IMR-90 (cell line): ENCODE measurements at regions not wholly inside any gene's neighbourhood (a gene's known extent, or its start where the extent isn't known, plus 50 kb on each side); places are given as distances from the start of the nearest gene placed in this dataset.

Experiments
- ATAC-seq: fragments of 200-7000 bp; cut with Tn5 transposase; 2 replicates; pipeline ENCODE4 v1.9.1; 2020; ENCODE audit warnings: low read depth, mild to moderate bottlenecking, moderate library complexity
- BruUV-seq: library from RNA; stranded (reverse); fragments of 400-500 nt; replicated peaks from 2 replicates; lab custom pipeline; 2021; lab: Mats Ljungman, UMichigan
- CTCF ChIA-PET: fragments of 300-600 bp; formaldehyde crosslinking; extraction: SDS; loops from one replicate; lab custom pipeline; 2021; ENCODE audit warnings: antibody characterized with exemption; lab: Yijun Ruan, JAX
- POLR2A ChIA-PET: fragments of 300-600 bp; sonication (Branson Sonifier 250); formaldehyde crosslinking; loops from one replicate; lab custom pipeline; 2022; ENCODE audit warnings: antibody characterized with exemption; ENCODE audit not compliant: unreplicated experiment; lab: Charles Lee
- DNase-seq: peaks from one replicate; pipeline ENCODE4 v3.0.0; 2013
- H2AFZ ChIP-seq: replicated peaks from 2 replicates; pipeline ENCODE3; 2013; ENCODE audit warnings: low read length, mild to moderate bottlenecking; ENCODE audit not compliant: poor library complexity
- H2AK5ac ChIP-seq: 2 replicates; pipeline ENCODE4 v1.6.1; 2013; ENCODE audit warnings: low read depth, low read length, inconsistent platforms
- H2AK9ac ChIP-seq: replicated peaks from 2 replicates; pipeline ENCODE3; 2013; ENCODE audit warnings: mild to moderate bottlenecking, low read depth, low read length, moderate library complexity; ENCODE audit not compliant: poor library complexity
- H2BK120ac ChIP-seq: 2 replicates; pipeline ENCODE4 v1.6.1; 2013; ENCODE audit warnings: low read depth, low read length, inconsistent platforms
- H2BK15ac ChIP-seq: 3 replicates; pipeline ENCODE4 v1.6.1; 2013; ENCODE audit warnings: low read depth, low read length, inconsistent platforms
- H2BK20ac ChIP-seq: 2 replicates; pipeline ENCODE4 v1.6.1; 2013; ENCODE audit warnings: low read depth, mild to moderate bottlenecking, inconsistent platforms, low read length, moderate library complexity
- H2BK5ac ChIP-seq: 2 replicates; pipeline ENCODE4 v1.6.1; 2013; ENCODE audit warnings: mild to moderate bottlenecking, low read depth, low read length, inconsistent platforms; ENCODE audit not compliant: poor library complexity, severe bottlenecking
- H3K14ac ChIP-seq: replicated peaks from 2 replicates; pipeline ENCODE4 v1.6.1; 2013; ENCODE audit warnings: low read depth, low read length, inconsistent platforms
- H3K18ac ChIP-seq: 2 replicates; pipeline ENCODE4 v1.6.1; 2013; ENCODE audit warnings: low read depth, low read length, control low read depth
- H3K23ac ChIP-seq: 2 replicates; pipeline ENCODE4 v1.6.1; 2013; ENCODE audit warnings: low read depth, low read length, inconsistent platforms
- H3K27ac ChIP-seq: 2 replicates; pipeline ENCODE4 v1.5.1; 2013; ENCODE audit warnings: mild to moderate bottlenecking, control low read depth, low read length; ENCODE audit not compliant: insufficient read depth
- H3K27me3 ChIP-seq: 2 replicates; pipeline ENCODE4 v1.6.1; 2013; ENCODE audit warnings: low read length; ENCODE audit not compliant: control insufficient read depth, insufficient read depth
- H3K36me3 ChIP-seq: 2 replicates; pipeline ENCODE4 v1.6.1; 2013; ENCODE audit warnings: low read length, mixed read lengths; ENCODE audit not compliant: control insufficient read depth, insufficient read depth
- H3K4ac ChIP-seq: 2 replicates; pipeline ENCODE4 v1.6.1; 2013; ENCODE audit warnings: low read depth, low read length, inconsistent platforms
- H3K4me1 ChIP-seq: 2 replicates; pipeline ENCODE4 v1.6.1; 2013; ENCODE audit warnings: low read length, mixed read lengths; ENCODE audit not compliant: control insufficient read depth, insufficient read depth
- H3K4me2 ChIP-seq: 2 replicates; pipeline ENCODE4 v1.6.1; 2013; ENCODE audit warnings: low read depth, mild to moderate bottlenecking, control low read depth, low read length, moderate library complexity
- H3K4me3 ChIP-seq: 2 replicates; pipeline ENCODE4 v1.5.1; 2013; ENCODE audit warnings: low read depth, mild to moderate bottlenecking, control low read depth, low read length, moderate library complexity; ENCODE audit not compliant: insufficient read depth
- H3K56ac ChIP-seq: 2 replicates; pipeline ENCODE4 v1.6.1; 2013; ENCODE audit warnings: low read length, inconsistent platforms; ENCODE audit not compliant: insufficient read depth; ENCODE audit errors: extremely low read depth
- H3K79me1 ChIP-seq, 2 experiments: 2 replicates each; pipeline ENCODE4 v1.6.1; 2013; ENCODE audit warnings: low read length in 2 of 2, inconsistent platforms in 1 of 2, low read depth in 1 of 2
- H3K9ac ChIP-seq: 2 replicates; pipeline ENCODE4 v1.6.1; 2013; ENCODE audit warnings: low read depth, low read length, control low read depth
- H3K9me1 ChIP-seq: 2 replicates; pipeline ENCODE4 v1.6.1; 2013; ENCODE audit warnings: low read length, inconsistent platforms; ENCODE audit not compliant: insufficient read depth
- H3K9me3 ChIP-seq: 2 replicates; pipeline ENCODE4 v1.6.1; 2013; ENCODE audit warnings: low read length; ENCODE audit not compliant: control insufficient read depth, insufficient read depth
- H4K20me1 ChIP-seq: 2 replicates; pipeline ENCODE4 v1.6.1; 2013; ENCODE audit warnings: low read length, inconsistent platforms; ENCODE audit not compliant: insufficient read depth
- H4K5ac ChIP-seq: 2 replicates; pipeline ENCODE4 v1.6.1; 2013; ENCODE audit warnings: mild to moderate bottlenecking, low read depth, low read length, control low read depth
- H4K8ac ChIP-seq, 2 experiments: 2 replicates each; pipeline ENCODE4 v1.6.1; 2013; ENCODE audit warnings: low read depth in 2 of 2, low read length in 2 of 2, control low read depth in 1 of 2, inconsistent platforms in 1 of 2
- H4K91ac ChIP-seq: 2 replicates; pipeline ENCODE4 v1.6.1; 2013; ENCODE audit warnings: low read depth, low read length, inconsistent platforms; ENCODE audit not compliant: insufficient read depth
- CEBPB ChIP-seq: IDR thresholded peaks from 2 replicates; pipeline ENCODE4 v1.6.1; 2012; ENCODE audit warnings: low read depth, low read length, improper control_type of control experiment
- NFE2L2 ChIP-seq: fragments of 150-350 bp; IDR thresholded peaks from 2 replicates; pipeline ENCODE4 v1.6.1; 2016; ENCODE audit warnings: low read depth, mild to moderate bottlenecking, low read length
- WGBS, 2 experiments: methylation state at CpG; one replicate each; pipeline versions ENCODE4 v1.1.5 to v1.1.7; 2013; ENCODE audit warnings: missing lambda C conversion rate in 2 of 2; ENCODE audit not compliant: insufficient read length in 1 of 2; ENCODE audit errors: extremely low coverage in 2 of 2; 5-methylcytosine and 5-hydroxymethylcytosine counted together
- dilution Hi-C: fragments of 300-500 bp; cut with HindIII; formaldehyde crosslinking; loops from one replicate; pipeline ENCODE4 v1.14.3; 2018; ENCODE audit warnings: low sequenced_read_pairs; ENCODE audit not compliant: unreplicated experiment
- in situ Hi-C: fragments of 300-500 bp; cut with MboI; formaldehyde crosslinking; loops from 3 replicates; pipeline ENCODE4 v1.14.3; 2019; ENCODE audit warnings: low sequenced_read_pairs, inconsistent platforms, mixed read lengths
- intact Hi-C: fragments of 100-400 bp; cut with micrococcal nuclease; formaldehyde crosslinking; loops from 2 replicates; pipeline ENCODE4 v1.10.0; 2022

DNA sequence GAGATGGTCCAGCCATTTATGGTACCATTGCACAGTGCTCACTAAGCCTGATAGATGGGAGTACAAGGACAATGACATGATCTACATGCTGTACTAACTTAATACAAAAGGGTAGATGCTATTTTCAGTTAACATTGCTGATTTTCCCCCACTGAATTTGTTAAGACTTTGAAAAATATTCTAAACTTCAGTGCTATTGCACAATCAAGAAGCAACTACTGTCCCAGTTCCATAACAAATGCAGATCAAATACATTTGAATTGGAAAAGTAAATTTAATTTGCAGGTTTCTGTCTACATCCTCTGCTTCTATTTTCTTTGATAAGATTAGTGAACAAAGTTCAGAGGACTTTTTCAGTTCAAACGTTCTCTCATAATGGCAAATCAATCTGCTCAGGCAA is 366.8 kb upstream of the FGF13 start:
- Histone ChIP-seq H3K23ac (no peak overlapping the region), H4K91ac (no peak overlapping the region), H3K9ac (no peak overlapping the region), H2AFZ (no peak overlapping the region), H3K79me1 (no peaks in the 10 kb centered on the region), H3K36me3 (no peaks in the 10 kb centered on the region), H3K4me2 (no peak overlapping the region), H4K20me1 (no peaks in the 10 kb centered on the region), H4K5ac (no peak overlapping the region), H3K27me3 (no peaks in the 10 kb centered on the region), H4K8ac (no peak overlapping the region), H2BK5ac (no peak overlapping the region), H2AK9ac (no peak overlapping the region), H3K4ac (no peak overlapping the region), H3K9me3 (no peaks in the 10 kb centered on the region), H2BK20ac (no peak overlapping the region), H3K56ac (no peak overlapping the region), H3K14ac (no peak overlapping the region), H3K27ac (no peak overlapping the region), H2AK5ac (no peak overlapping the region), H2BK15ac (no peak overlapping the region), H3K4me3 (no peak overlapping the region), H3K18ac (no peak overlapping the region), H3K9me1 (no peaks in the 10 kb centered on the region), H2BK120ac (no peak overlapping the region), H3K4me1 (no peaks in the 10 kb centered on the region)
- BruUV-seq, result no TSS peak
- CTCF ChIA-PET, result no interaction called here
- POLR2A ChIA-PET, result no interaction called here
- dilution Hi-C loops (no loop called here), intact Hi-C loops (no loop called here), in situ Hi-C loops (no loop called here)
- WGBS, 2 experiments, result no CpG with 5 or more reads among the region's 1 CpG
- DNase-seq (no peak), ATAC-seq (no peak)
- peak; percentile 76 for TF ChIP-seq CEBPB
- no peak for TF ChIP-seq NFE2L2
